Cardiac muscle cell (in vitro differentiated cells and primary cell): ENCODE measurements at regions not wholly inside any gene's neighbourhood (a gene's known extent, or its start where the extent isn't known, plus 50 kb on each side); places are given as distances from the start of the nearest gene placed in this dataset.
A peak's percentile ranks its signal among the peaks of the same experiment; 100 is the strongest.
"Not testable (repeated sequence)": the region's sequence is repeated elsewhere in the genome, so short reads cannot be mapped to it uniquely, and the experiment has no call there.

ENCODE experiments used
- DNase-seq, 2 donors: peaks; one replicate each; pipeline versions ENCODE4 v3.0.0 to v3.0.0-alpha.2; 2010 to 2017; ENCODE audit warnings: low read depth in 1 of 2, low spot score in 1 of 2
- H3K27ac ChIP-seq: fragments of 200-600 bp; sonication (generic); 2 replicates; pipeline ENCODE4 v1.5.1; 2016
- H3K27me3 ChIP-seq: fragments of 200-600 bp; sonication (generic); 2 replicates; pipeline ENCODE4 v1.6.0; 2016; ENCODE audit warnings: control low read depth
- H3K36me3 ChIP-seq: fragments of 200-600 bp; sonication (generic); 2 replicates; pipeline ENCODE4 v1.5.1; 2016; ENCODE audit warnings: control low read depth
- H3K4me1 ChIP-seq: fragments of 200-600 bp; sonication (generic); 2 replicates; pipeline ENCODE4 v1.8.1; 2017; ENCODE audit warnings: low read depth, mild to moderate bottlenecking, mixed run types
- H3K4me3 ChIP-seq: fragments of 200-600 bp; sonication (generic); 2 replicates; pipeline ENCODE4 v1.5.1; 2016; ENCODE audit warnings: mild to moderate bottlenecking
- H3K9me3 ChIP-seq: fragments of 200-600 bp; sonication (generic); 2 replicates; pipeline ENCODE4 v1.5.1; 2017; ENCODE audit warnings: low read depth, mild to moderate bottlenecking, control low read depth
- TF ChIP-seq, protein P1 (sequence below): IDR thresholded peaks from 2 replicates; pipeline ENCODE4 v1.5.1; 2012; ENCODE audit warnings: low read depth, mild to moderate bottlenecking, low read length

GRCh38 chr2:65914244-65914786 lies 481.9 kb upstream of the SPRED2 start:
- no peak for DNase-seq
- Histone ChIP-seq H3K27ac (no peak overlapping the region), H3K36me3 (no peaks in the 10 kb centered on the region), H3K9me3 (no peaks in the 10 kb centered on the region), H3K4me1 (no peaks in the 10 kb centered on the region), H3K27me3 (no peaks in the 10 kb centered on the region), H3K4me3 (no peak overlapping the region)
- TF ChIP-seq, protein P1, sequence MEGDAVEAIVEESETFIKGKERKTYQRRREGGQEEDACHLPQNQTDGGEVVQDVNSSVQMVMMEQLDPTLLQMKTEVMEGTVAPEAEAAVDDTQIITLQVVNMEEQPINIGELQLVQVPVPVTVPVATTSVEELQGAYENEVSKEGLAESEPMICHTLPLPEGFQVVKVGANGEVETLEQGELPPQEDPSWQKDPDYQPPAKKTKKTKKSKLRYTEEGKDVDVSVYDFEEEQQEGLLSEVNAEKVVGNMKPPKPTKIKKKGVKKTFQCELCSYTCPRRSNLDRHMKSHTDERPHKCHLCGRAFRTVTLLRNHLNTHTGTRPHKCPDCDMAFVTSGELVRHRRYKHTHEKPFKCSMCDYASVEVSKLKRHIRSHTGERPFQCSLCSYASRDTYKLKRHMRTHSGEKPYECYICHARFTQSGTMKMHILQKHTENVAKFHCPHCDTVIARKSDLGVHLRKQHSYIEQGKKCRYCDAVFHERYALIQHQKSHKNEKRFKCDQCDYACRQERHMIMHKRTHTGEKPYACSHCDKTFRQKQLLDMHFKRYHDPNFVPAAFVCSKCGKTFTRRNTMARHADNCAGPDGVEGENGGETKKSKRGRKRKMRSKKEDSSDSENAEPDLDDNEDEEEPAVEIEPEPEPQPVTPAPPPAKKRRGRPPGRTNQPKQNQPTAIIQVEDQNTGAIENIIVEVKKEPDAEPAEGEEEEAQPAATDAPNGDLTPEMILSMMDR, result no peak

GRCh38 chr2:65913813-65914212 lies 481.4 kb upstream of the SPRED2 start:
- Histone ChIP-seq H3K4me1 (no peaks in the 10 kb centered on the region), H3K4me3 (no peak overlapping the region), H3K27me3 (no peaks in the 10 kb centered on the region), H3K9me3 (no peaks in the 10 kb centered on the region), H3K27ac (no peak overlapping the region), H3K36me3 (no peaks in the 10 kb centered on the region)
- TF ChIP-seq, protein P1, result no peak
- no peak for DNase-seq

DNA sequence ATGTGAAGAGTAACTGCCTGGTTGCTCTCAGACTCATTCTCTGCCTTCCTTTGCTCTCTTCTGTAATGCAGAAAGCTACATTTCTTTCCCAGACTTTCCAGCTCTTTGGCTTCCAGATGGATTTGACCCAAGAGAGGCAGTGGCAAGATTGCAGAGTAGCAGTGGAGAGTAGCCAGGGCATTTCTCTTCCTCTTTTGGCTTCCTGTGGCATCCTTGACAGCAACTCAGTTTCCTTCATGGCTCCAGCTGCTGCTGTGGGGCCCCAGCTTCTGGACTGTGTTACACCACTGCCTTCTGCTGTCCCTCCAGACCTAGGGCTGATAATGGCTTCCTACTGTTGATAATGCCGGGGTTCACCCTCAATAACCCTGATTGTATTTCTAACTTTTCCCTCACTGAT lies 469.4 kb upstream of the SPRED2 start:
- no peak for DNase-seq
- H3K27ac ChIP-seq, result no peak overlapping the region
- no peaks in the 10 kb centered on the region for H3K9me3 ChIP-seq
- H3K36me3 ChIP-seq, result no peaks in the 10 kb centered on the region
- no peak overlapping the region for H3K4me3 ChIP-seq
- TF ChIP-seq, protein P1, result no peak
- no peaks in the 10 kb centered on the region for H3K4me1 ChIP-seq
- no peaks in the 10 kb centered on the region for H3K27me3 ChIP-seq

DNA sequence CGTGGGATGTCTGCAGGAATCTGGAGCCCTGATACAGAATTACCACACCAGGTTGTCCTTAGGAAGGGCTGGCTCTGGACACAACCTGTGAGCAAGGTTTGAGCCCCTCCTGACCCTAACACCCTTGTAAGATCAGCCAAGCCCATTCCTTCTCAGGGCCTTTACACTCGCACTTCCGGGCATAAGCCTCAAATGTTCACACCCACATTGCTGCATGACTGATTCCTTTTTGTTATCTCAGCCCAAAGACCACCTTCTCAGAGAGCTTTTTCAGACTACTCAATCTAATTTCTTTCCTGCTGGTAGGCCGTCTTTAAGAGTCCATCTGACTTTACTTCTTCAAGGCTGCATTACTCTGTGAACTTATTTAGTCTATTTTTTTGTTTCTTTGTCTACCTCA lies 464.0 kb upstream of the SPRED2 start:
- Histone ChIP-seq H3K4me3 (no peak overlapping the region), H3K9me3 (no peaks in the 10 kb centered on the region), H3K27me3 (no peaks in the 10 kb centered on the region), H3K36me3 (no peaks in the 10 kb centered on the region), H3K4me1 (no peaks in the 10 kb centered on the region), H3K27ac (no peak overlapping the region)
- TF ChIP-seq, protein P1, result no peak
- DNase-seq, result no peak

DNA sequence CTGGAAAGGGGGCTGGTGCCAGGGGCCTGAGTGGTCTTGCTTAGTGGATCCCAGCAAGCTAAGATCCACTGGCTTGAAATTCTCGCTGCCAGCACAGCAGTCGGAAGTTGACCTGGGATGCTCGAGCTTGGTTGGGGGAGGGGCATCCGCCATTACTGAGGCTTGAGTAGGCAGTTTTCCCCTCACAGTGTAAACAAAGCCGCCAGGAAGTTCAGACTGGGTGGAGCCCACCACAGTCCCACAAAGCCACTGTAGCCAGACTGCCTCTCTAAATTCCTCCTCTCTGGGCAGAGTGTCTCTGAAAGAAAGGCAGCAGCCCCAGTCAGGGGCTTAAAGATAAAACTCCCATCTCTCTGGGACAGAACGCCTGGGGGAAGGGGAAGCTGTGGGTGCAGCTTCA lies 457.7 kb upstream of the SPRED2 start:
- not testable (repeated sequence) for H3K36me3 ChIP-seq, DNase-seq, H3K9me3 ChIP-seq, H3K4me3 ChIP-seq, H3K27ac ChIP-seq, H3K27me3 ChIP-seq
- peaks cover 11% of the 10 kb centered on the region for H3K4me1 ChIP-seq

- no peaks in the 10 kb centered on the region for H3K27me3 ChIP-seq
- DNase-seq, result peak in 1 of 2 donors; percentile 57
- TF ChIP-seq, protein P1, result no peak
- no peak overlapping the region for H3K4me3 ChIP-seq
- H3K9me3 ChIP-seq, result no peaks in the 10 kb centered on the region
- H3K27ac ChIP-seq, result no peak overlapping the region
- peaks cover 11% of the 10 kb centered on the region for H3K4me1 ChIP-seq
- H3K36me3 ChIP-seq, result no peaks in the 10 kb centered on the region
Observed at GRCh38 chr2:65885266-65885665, 452.9 kb upstream of the SPRED2 start.
